Neural cell (in vitro differentiated cells): ENCODE measurements at regions not wholly inside any gene's neighbourhood (a gene's known extent, or its start where the extent isn't known, plus 50 kb on each side); places are given as distances from the start of the nearest gene placed in this dataset.

ENCODE experiments used
- EP300 ChIP-seq: fragments of 450-650 bp; conservative IDR thresholded peaks from 2 replicates; pipeline ENCODE4 v1.6.1; 2014; ENCODE audit warnings: antibody characterized with exemption, mild to moderate bottlenecking, moderate library complexity; ENCODE audit not compliant: poor library complexity, severe bottlenecking
- EZH2 ChIP-seq: fragments of 200-600, 300-800 bp; shearing (Covaris generic), sonication (generic); IDR thresholded peaks from 2 replicates; pipeline ENCODE4 v1.6.1; 2014; ENCODE audit warnings: antibody characterized with exemption, low read length, borderline replicate concordance, mild to moderate bottlenecking; ENCODE audit not compliant: insufficient read depth, poor library complexity, severe bottlenecking
- POLR2AphosphoS5 ChIP-seq: IDR thresholded peaks from 2 replicates; pipeline ENCODE4 v1.6.1; 2012
- RAD21 ChIP-seq: fragments of 450-650 bp; conservative IDR thresholded peaks from 2 replicates; pipeline ENCODE4 v1.6.1; 2014; ENCODE audit warnings: antibody characterized with exemption, mild to moderate bottlenecking, moderate library complexity
- SMC3 ChIP-seq: fragments of 450-650 bp; conservative IDR thresholded peaks from 2 replicates; pipeline ENCODE4 v1.6.1; 2014; ENCODE audit warnings: antibody characterized with exemption, mild to moderate bottlenecking, moderate library complexity; ENCODE audit not compliant: poor library complexity
- TAF1 ChIP-seq: IDR thresholded peaks from 2 replicates; pipeline ENCODE4 v1.6.1; 2012; ENCODE audit warnings: low read depth
- TF ChIP-seq, protein P1 (sequence below): fragments of 450-650 bp; IDR thresholded peaks from 2 replicates; pipeline ENCODE4 v1.5.1; 2014; ENCODE audit warnings: antibody characterized with exemption, mild to moderate bottlenecking, moderate library complexity; ENCODE audit not compliant: poor library complexity, severe bottlenecking
- TF ChIP-seq, protein P2 (sequence below): IDR thresholded peaks from 2 replicates; pipeline ENCODE4 v1.6.1; 2012; ENCODE audit warnings: borderline replicate concordance

GRCh38 chr15:98142572-98142971, 182.1 kb downstream of the ARRDC4 start:
- TF ChIP-seq, protein P1, sequence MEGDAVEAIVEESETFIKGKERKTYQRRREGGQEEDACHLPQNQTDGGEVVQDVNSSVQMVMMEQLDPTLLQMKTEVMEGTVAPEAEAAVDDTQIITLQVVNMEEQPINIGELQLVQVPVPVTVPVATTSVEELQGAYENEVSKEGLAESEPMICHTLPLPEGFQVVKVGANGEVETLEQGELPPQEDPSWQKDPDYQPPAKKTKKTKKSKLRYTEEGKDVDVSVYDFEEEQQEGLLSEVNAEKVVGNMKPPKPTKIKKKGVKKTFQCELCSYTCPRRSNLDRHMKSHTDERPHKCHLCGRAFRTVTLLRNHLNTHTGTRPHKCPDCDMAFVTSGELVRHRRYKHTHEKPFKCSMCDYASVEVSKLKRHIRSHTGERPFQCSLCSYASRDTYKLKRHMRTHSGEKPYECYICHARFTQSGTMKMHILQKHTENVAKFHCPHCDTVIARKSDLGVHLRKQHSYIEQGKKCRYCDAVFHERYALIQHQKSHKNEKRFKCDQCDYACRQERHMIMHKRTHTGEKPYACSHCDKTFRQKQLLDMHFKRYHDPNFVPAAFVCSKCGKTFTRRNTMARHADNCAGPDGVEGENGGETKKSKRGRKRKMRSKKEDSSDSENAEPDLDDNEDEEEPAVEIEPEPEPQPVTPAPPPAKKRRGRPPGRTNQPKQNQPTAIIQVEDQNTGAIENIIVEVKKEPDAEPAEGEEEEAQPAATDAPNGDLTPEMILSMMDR = no peak
- TF ChIP-seq EZH2 (no peak), EP300 (no peak), RAD21 (no peak), POLR2AphosphoS5 (no peak), SMC3 (no peak), TAF1 (no peak)
- TF ChIP-seq, protein P2, sequence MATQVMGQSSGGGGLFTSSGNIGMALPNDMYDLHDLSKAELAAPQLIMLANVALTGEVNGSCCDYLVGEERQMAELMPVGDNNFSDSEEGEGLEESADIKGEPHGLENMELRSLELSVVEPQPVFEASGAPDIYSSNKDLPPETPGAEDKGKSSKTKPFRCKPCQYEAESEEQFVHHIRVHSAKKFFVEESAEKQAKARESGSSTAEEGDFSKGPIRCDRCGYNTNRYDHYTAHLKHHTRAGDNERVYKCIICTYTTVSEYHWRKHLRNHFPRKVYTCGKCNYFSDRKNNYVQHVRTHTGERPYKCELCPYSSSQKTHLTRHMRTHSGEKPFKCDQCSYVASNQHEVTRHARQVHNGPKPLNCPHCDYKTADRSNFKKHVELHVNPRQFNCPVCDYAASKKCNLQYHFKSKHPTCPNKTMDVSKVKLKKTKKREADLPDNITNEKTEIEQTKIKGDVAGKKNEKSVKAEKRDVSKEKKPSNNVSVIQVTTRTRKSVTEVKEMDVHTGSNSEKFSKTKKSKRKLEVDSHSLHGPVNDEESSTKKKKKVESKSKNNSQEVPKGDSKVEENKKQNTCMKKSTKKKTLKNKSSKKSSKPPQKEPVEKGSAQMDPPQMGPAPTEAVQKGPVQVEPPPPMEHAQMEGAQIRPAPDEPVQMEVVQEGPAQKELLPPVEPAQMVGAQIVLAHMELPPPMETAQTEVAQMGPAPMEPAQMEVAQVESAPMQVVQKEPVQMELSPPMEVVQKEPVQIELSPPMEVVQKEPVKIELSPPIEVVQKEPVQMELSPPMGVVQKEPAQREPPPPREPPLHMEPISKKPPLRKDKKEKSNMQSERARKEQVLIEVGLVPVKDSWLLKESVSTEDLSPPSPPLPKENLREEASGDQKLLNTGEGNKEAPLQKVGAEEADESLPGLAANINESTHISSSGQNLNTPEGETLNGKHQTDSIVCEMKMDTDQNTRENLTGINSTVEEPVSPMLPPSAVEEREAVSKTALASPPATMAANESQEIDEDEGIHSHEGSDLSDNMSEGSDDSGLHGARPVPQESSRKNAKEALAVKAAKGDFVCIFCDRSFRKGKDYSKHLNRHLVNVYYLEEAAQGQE = no peak
